ENCODE measurements at regions not wholly inside any gene's neighbourhood (a gene's known extent, or its start where the extent isn't known, plus 50 kb on each side); places are given as distances from the start of the nearest gene placed in this dataset.
A peak's percentile ranks its signal among the peaks of the same experiment; 100 is the strongest.

DNA sequence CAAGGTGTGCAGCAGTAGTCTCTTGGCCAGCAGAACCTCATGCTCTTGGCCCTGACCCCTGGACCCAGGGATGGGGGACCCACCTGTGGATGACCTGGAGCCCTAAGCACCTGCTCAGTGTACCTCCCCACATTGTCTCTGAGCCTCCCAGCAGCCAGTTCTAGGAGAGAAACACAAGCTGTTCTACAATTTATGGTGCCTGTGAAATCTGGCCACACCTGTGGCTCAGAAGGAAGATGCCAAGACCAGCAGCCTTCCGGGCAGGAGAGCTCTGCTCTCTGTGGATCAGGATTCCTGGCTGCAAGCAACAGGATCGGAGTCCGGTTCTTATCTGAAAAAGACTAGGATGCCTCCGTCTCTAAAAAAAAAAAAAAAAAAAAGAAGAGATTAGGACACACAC lies 103.6 kb upstream of the ANO1 start:
- DNase-seq = no peak

DNA sequence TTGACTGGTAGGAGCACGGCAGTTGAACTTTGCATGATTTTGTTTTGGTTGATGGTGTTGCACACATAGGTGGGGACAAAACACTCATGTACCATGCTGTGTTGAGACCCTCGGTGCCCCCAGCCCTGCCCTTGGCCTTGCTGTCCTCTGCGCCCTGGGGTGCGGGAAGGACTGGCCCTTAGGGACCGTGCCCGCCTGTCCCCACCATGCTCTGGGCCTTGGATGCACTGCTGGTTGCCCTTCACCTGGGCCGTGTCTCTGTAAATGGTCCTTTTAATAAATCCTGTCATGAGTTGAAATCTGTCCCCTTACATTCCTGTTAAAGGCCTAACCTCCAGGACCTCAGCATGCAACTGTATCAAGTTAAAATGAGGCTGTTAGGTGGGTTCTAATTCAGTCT lies 102.3 kb upstream of the ANO1 start:
- DNase-seq = no peak

- no peak for DNase-seq
Observed at GRCh38 chr11:69976794-69977193, 101.3 kb upstream of the ANO1 start.

DNA sequence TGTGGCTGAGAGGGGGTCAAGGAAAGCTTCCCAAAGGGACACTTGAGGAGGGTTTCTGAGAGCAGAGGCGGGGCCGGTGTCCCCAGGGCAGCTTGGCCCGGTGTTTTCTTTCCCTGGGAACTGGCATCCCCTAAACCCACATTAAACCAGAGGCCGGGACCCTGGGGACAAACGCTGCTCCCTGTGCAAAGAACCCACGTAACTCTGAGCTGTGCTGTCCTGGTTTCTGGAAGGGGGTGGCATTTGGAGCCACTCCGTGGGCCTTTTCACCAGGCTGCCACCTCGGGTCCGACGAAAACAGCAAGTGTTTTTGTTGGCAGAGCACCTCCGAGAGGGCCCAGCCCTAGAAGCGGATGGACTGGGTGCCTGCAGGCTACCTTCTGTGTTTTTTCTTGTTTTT lies 100.2 kb upstream of the ANO1 start:
- no peak for DNase-seq

- DNase-seq = no peak
Observed at GRCh38 chr11:69978841-69979614, 99.1 kb upstream of the ANO1 start.

DNA sequence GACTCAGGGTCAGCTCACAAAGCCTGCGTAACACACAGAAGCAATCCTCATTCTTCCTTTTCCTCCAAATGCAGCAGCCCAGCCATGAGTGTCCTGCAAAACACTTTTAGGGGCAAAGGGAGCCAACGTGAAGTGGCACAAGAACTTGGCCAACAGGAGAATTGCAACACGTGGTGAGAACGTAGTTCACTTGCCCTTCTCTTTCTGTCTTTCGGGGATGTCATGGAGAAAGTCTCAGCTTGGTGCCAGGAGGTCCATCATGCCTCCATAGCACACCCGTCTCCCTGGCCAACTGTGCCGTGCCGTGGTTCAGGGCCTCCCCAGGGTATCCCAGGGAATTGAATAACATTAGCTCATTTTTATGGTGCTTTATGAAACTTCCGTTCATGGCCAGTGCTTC lies 98.5 kb upstream of the ANO1 start:
- DNase-seq = no peak

- no peak for DNase-seq
Observed at GRCh38 chr11:69981119-69981784, 96.9 kb upstream of the ANO1 start.

- no peak for DNase-seq
Observed at GRCh38 chr11:69982690-69983570, 95.2 kb upstream of the ANO1 start.

DNA sequence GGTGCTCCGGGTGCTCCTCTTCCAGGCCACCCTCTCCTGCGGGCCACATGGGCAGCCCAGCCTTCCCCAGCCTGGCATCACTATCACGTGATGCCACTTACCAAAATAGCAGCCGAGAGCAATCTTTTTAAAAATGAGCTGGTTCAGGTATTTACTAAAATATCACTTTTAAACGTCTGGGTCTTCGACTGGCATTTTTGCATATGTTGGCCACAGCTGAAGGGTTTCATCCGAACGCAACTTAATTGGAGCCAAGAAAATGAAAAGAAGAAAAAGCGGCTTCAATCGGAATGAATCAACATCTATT lies 94.6 kb upstream of the ANO1 start:
- DNase-seq = no peak

DNA sequence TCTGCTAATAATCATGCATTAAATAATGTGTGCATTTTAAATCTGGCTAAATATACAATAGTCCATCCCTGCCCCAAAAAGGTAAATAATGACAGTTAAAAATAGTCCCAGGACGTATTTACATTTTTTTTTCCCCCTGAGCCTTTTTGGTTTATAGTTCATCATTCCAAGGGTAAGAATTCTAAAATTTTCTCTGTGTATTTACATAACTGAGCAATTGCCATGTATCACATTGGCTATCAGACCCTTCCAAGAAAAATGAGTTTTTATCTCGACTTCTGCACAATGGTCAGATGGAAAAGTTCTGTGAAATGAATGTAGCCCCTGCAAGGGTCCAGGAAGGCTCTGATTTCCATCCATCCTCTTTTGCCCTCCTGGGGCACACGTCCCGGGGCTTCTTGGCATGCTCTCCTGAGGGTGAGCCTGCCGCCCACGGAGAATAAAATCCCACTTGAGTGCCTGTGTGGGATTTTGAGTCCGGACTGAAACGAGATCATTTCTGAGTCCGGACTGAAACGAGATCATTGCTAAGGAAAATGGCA lies 94.1 kb upstream of the ANO1 start:
- peak; percentile 18 for DNase-seq

DNA sequence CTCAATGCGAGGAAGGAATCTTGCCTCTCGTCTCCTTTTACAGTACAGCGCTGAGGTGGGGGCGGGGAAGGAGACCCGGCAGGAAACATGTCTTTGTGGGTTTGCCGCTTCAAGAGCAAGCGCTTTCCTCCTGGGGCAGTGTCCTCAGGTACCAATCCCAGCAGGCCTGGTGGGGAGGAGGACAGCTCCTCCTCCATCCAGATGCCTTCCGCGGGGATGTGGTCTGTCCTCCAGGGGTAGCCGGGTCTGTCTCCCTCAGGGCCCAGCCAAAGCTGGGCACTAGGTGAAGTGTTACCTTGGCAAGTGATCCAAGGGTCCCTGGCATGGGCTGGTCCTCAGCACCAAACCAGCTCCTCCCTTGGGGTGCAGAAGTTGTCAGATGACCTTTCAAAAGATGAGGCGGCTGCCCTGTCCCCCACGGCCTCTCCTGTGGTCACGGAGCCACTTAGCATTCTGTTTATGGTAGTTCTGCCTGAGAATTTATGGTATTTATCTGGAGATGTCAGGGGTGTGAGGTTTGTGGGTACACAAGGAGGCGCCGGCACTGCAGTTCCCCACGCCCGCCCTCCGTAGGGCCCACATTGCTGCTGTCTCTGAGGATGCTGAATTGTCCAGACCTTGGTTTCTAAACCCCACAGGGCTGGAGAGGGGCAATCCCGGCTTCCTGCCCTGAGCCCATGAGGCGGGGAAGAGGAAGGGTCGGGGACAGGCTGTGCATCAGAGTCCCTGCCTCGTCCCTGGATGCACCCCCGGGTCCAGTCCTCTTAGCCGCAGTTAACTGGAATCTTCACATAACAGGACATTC lies 93.5 kb upstream of the ANO1 start:
- no peak for DNase-seq

DNA sequence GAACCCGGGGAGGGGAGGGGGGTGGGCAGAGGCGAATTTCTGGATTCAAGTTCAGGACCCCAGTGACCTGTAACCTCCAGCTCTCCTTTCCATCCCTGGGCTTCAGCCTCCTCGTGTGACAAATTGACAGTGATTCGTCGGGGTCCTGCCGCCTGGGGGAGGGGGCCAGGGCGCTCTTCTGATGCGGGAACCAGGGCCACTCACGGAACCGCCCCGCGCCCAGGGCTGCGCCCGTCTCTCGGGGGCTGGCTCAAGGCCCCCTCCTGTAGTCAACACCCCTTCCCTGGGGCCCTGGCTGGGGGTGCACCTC lies 92.8 kb upstream of the ANO1 start:
- no peak for DNase-seq

GRCh38 chr11:69985641-69986439 lies 92.3 kb upstream of the ANO1 start:
- no peak for DNase-seq

GRCh38 chr11:69986440-69986787 lies 91.7 kb upstream of the ANO1 start:
- DNase-seq = no peak

DNA sequence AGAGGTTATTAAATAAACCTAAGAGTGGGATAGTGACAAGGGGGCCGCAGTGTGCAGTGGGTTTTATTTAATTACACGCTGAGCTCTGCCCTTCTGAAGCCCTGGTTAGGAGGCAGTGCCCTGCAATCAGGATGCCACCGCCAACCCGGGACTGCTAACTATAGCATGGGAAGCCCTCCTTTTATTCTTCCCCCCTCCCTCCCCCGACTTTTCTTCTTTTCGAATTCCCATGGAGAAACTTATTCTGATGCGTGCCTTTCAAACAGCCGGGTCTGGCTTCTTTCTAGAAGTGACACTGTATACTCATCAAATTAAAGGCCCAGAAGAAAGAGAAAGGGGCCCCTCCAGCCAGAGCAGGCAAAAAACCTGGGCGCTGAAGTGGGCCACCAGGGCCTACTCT lies 91.3 kb upstream of the ANO1 start:
- DNase-seq = no peak

GRCh38 chr11:69992026-69992425 lies 86.1 kb upstream of the ANO1 start:
- DNase-seq = no peak

DNA sequence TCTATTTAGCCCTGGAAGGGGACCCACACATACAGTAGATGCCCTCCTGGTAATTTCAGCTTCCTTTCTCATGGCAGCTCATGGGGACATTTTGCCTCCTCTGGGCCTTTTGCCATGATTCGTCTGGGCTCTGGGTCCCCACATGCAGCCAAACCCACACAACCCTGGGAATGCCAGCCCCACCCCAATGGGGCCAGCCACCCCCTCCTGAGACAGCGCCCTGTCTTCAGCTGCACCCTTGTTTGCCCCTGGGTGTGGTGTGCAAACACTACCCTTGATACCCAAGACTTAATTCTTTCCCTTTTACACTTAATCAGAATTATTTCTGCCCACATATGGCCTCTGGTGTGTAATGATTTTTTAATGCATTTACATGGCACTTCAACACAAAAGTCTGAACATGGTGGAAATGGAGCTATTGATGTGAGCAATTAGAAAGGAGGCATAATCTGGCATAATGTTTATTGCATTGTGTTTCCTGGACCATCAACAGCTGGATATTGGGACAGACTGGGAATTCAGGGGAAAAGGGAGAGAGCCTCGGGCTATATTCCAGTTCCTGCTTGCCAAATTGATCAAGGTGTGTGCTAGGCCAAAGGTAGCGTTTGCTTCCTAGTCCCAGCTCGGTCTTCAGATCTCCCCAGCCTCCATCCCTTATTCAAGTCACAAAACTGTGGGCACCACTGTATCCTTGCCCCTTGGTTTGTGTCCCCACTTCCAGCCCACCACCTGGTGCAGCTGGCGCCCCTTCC lies 85.0 kb upstream of the ANO1 start:
- DNase-seq = no peak

DNA sequence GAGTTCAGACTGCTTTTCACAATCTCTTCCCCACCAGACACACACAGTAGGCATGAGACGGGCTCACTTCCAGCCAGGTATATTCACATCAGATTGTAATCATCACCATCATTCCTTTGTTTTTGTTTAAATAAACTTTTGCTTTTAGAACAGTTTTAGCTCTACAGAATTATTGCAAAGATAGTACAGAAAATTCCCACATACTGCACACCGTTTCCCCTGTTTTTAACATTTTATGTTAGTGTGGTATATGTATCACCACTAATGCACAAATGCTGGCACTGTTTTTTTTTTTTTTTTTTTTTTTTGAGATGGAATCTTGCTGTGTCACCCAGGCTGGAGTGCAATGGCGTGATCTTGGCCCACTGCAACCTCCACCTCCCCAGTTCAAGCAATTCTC lies 83.3 kb upstream of the ANO1 start:
- DNase-seq = no peak

GRCh38 chr11:69995697-69996096 lies 82.4 kb upstream of the ANO1 start:
- DNase-seq = no peak

- DNase-seq = no peak
Observed at GRCh38 chr11:69996451-69996850, 81.7 kb upstream of the ANO1 start.

- DNase-seq = no peak
Observed at GRCh38 chr11:69997352-69997751, 80.8 kb upstream of the ANO1 start.

Data from fibroblast of skin of scalp (primary cell).